Esophagus squamous epithelium (tissue), 4 donors: ENCODE measurements at regions not wholly inside any gene's neighbourhood (a gene's known extent, or its start where the extent isn't known, plus 50 kb on each side); places are given as distances from the start of the nearest gene placed in this dataset.

ENCODE experiments used
- POLR2A ChIP-seq, 4 donors: fragments of 450-650 bp; IDR thresholded peaks; one replicate each; pipeline ENCODE4 v1.6.1; 2017; ENCODE audit warnings: antibody characterized with exemption in 4 of 4, mild to moderate bottlenecking in 4 of 4, moderate library complexity in 3 of 4
- TF ChIP-seq, protein P1 (sequence below), 6 experiments: fragments of 450-650 bp in 4 of 6; fragments of 200-600 bp in 2 of 6; sonication (generic) in 2 of 6; IDR thresholded peaks; one replicate each; pipeline ENCODE4 v1.5.1; 2016 to 2019; ENCODE audit warnings: antibody characterized with exemption in 6 of 6, mild to moderate bottlenecking in 4 of 6, moderate library complexity in 4 of 6

DNA sequence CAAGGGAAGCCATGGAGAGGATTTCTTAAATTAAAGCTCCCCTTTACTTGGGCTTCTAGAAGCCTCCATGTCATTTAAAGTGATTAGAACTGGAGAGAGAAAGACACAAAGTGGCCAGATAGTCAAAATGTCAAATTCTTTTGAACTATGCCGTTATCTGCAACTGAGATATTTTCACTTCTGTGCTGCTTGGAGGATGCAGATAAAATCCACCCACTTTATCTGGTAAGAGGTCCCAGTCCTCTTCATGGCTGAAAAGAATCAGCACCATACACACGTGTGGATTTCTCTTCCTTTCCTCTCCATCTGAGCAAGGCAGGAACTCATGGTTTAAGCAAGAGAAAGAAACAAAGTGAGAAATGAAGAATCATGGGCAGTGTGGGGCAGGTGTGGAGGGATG is 276.9 kb upstream of the RUNX1 start:
- TF ChIP-seq, protein P1, sequence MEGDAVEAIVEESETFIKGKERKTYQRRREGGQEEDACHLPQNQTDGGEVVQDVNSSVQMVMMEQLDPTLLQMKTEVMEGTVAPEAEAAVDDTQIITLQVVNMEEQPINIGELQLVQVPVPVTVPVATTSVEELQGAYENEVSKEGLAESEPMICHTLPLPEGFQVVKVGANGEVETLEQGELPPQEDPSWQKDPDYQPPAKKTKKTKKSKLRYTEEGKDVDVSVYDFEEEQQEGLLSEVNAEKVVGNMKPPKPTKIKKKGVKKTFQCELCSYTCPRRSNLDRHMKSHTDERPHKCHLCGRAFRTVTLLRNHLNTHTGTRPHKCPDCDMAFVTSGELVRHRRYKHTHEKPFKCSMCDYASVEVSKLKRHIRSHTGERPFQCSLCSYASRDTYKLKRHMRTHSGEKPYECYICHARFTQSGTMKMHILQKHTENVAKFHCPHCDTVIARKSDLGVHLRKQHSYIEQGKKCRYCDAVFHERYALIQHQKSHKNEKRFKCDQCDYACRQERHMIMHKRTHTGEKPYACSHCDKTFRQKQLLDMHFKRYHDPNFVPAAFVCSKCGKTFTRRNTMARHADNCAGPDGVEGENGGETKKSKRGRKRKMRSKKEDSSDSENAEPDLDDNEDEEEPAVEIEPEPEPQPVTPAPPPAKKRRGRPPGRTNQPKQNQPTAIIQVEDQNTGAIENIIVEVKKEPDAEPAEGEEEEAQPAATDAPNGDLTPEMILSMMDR (IDR thresholded peaks at IDR 0.05): no peak
- no peak for TF ChIP-seq POLR2A (IDR thresholded peaks at IDR 0.05)
